H9 (cell line): ENCODE measurements at regions not wholly inside any gene's neighbourhood (a gene's known extent, or its start where the extent isn't known, plus 50 kb on each side); places are given as distances from the start of the nearest gene placed in this dataset.

ENCODE experiments used
- DNase-seq: peaks from one replicate; pipeline ENCODE4 v3.0.0-alpha.2; 2017
- H2AFZ ChIP-seq: one replicate; pipeline ENCODE4 v1.6.1; 2013; ENCODE audit warnings: mild to moderate bottlenecking, low read length, control low read depth, moderate library complexity
- H2AK5ac ChIP-seq: 2 replicates; pipeline ENCODE4 v1.6.1; 2013; ENCODE audit warnings: low read length, control low read depth, mixed read lengths; ENCODE audit not compliant: insufficient read length
- H2BK120ac ChIP-seq: one replicate; pipeline ENCODE4 v1.6.1; 2013; ENCODE audit warnings: low read depth, mild to moderate bottlenecking, low read length, control low read depth, inconsistent platforms; ENCODE audit not compliant: poor library complexity, severe bottlenecking
- H2BK12ac ChIP-seq: 2 replicates; pipeline ENCODE4 v1.6.1; 2013; ENCODE audit warnings: low read length, control low read depth, mixed read lengths, low read depth; ENCODE audit not compliant: insufficient read length
- H2BK15ac ChIP-seq: 2 replicates; pipeline ENCODE4 v1.6.1; 2013; ENCODE audit warnings: low read depth, low read length, control low read depth
- H2BK20ac ChIP-seq: one replicate; pipeline ENCODE4 v1.6.1; 2013; ENCODE audit warnings: low read depth, mild to moderate bottlenecking, low read length, control low read depth, inconsistent platforms; ENCODE audit not compliant: poor library complexity, severe bottlenecking
- H2BK5ac ChIP-seq: 2 replicates; pipeline ENCODE4 v1.6.1; 2013; ENCODE audit warnings: low read length, control low read depth, mixed read lengths; ENCODE audit not compliant: insufficient read length
- H3K14ac ChIP-seq: 2 replicates; pipeline ENCODE4 v1.6.1; 2013; ENCODE audit warnings: low read length, control low read depth; ENCODE audit not compliant: insufficient read depth
- H3K18ac ChIP-seq: 2 replicates; pipeline ENCODE4 v1.6.1; 2013; ENCODE audit warnings: low read depth, mild to moderate bottlenecking, mixed read lengths, low read length, control low read depth; ENCODE audit not compliant: insufficient read length
- H3K23ac ChIP-seq: 2 replicates; pipeline ENCODE4 v1.6.1; 2013; ENCODE audit warnings: low read length, control low read depth, mixed read lengths, low read depth; ENCODE audit not compliant: insufficient read length
- H3K23me2 ChIP-seq: 2 replicates; pipeline ENCODE4 v1.6.1; 2013; ENCODE audit warnings: low read depth, mild to moderate bottlenecking, mixed read lengths, low read length, control low read depth; ENCODE audit not compliant: insufficient read length, poor library complexity, severe bottlenecking
- H3K27ac ChIP-seq: 2 replicates; pipeline ENCODE4 v1.5.1; 2013; ENCODE audit warnings: low read length, control low read depth, mixed read lengths, low read depth; ENCODE audit not compliant: insufficient read length
- H3K27me3 ChIP-seq: 2 replicates; pipeline ENCODE4 v1.6.1; 2013; ENCODE audit warnings: low read length, control low read depth, inconsistent platforms; ENCODE audit not compliant: insufficient read depth
- H3K4ac ChIP-seq: 2 replicates; pipeline ENCODE4 v1.6.1; 2013; ENCODE audit warnings: low read depth, mild to moderate bottlenecking, control low read depth, inconsistent platforms, low read length, moderate library complexity
- H3K4me1 ChIP-seq: 2 replicates; pipeline ENCODE4 v1.6.1; 2013; ENCODE audit warnings: low read length, control low read depth, inconsistent platforms; ENCODE audit not compliant: insufficient read depth
- H3K4me2 ChIP-seq: 2 replicates; pipeline ENCODE4 v1.6.1; 2013; ENCODE audit warnings: low read length, control low read depth, mixed read lengths; ENCODE audit not compliant: insufficient read length, insufficient read depth
- H3K56ac ChIP-seq: 2 replicates; pipeline ENCODE4 v1.6.1; 2013; ENCODE audit warnings: low read depth, mild to moderate bottlenecking, mixed read lengths, low read length, control low read depth; ENCODE audit not compliant: insufficient read length
- H3K79me1 ChIP-seq: 2 replicates; pipeline ENCODE4 v1.6.1; 2013; ENCODE audit warnings: low read depth, mild to moderate bottlenecking, moderate library complexity, low read length, control low read depth, inconsistent platforms; ENCODE audit not compliant: insufficient read depth, poor library complexity, severe bottlenecking
- H3K79me2 ChIP-seq: 2 replicates; pipeline ENCODE4 v1.6.1; 2013; ENCODE audit warnings: low read length, control low read depth, inconsistent platforms; ENCODE audit not compliant: insufficient read depth
- H3K9ac ChIP-seq: 2 replicates; pipeline ENCODE4 v1.6.1; 2013; ENCODE audit warnings: low read length, control low read depth, mixed read lengths; ENCODE audit not compliant: insufficient read length; ENCODE audit errors: extremely low read depth
- H3K9me3 ChIP-seq: one replicate; pipeline ENCODE4 v1.6.1; 2013; ENCODE audit warnings: low read depth, low read length, inconsistent platforms; ENCODE audit not compliant: control insufficient read depth
- H3T11ph ChIP-seq: one replicate; pipeline ENCODE4 v1.6.1; 2013; ENCODE audit warnings: mild to moderate bottlenecking, low read length, control low read depth, inconsistent platforms
- H4K20me1 ChIP-seq: one replicate; pipeline ENCODE4 v1.6.1; 2013; ENCODE audit not compliant: control insufficient read depth, insufficient read length, insufficient read depth
- H4K5ac ChIP-seq: 2 replicates; pipeline ENCODE4 v1.6.1; 2013; ENCODE audit warnings: low read depth, mild to moderate bottlenecking, mixed read lengths, low read length, control low read depth; ENCODE audit not compliant: insufficient read length
- H4K8ac ChIP-seq: replicated peaks from 2 replicates; pipeline ENCODE4 v1.6.1; 2013; ENCODE audit warnings: low read length, control low read depth, mixed read lengths, low read depth; ENCODE audit not compliant: insufficient read length
- H4K91ac ChIP-seq: 2 replicates; pipeline ENCODE4 v1.6.1; 2013; ENCODE audit warnings: low read depth, mild to moderate bottlenecking, moderate library complexity, mixed read lengths, low read length, control low read depth; ENCODE audit not compliant: insufficient read length
- H3K27ac Mint-ChIP-seq, 3 experiments: 2 replicates in 2 of 3; 3 replicates in 1 of 3; pipeline ENCODE4 v1.8.0; 2020 to 2021; ENCODE audit warnings: mixed read lengths in 3 of 3, mild to moderate bottlenecking in 1 of 3, moderate library complexity in 1 of 3
- H3K27me3 Mint-ChIP-seq: 2 replicates; pipeline ENCODE4 v1.8.0; 2021; ENCODE audit warnings: low read depth, mild to moderate bottlenecking, moderate library complexity, mixed read lengths
- H3K36me3 Mint-ChIP-seq, 3 experiments: 2 replicates in 2 of 3; 3 replicates in 1 of 3; pipeline ENCODE4 v1.8.0; 2020 to 2021; ENCODE audit warnings: low read depth in 3 of 3, mixed read lengths in 3 of 3; ENCODE audit not compliant: insufficient read depth in 1 of 3
- H3K4me1 Mint-ChIP-seq, 2 experiments: 2 replicates each; pipeline ENCODE4 v1.8.0; 2020; ENCODE audit warnings: mixed read lengths in 2 of 2
- H3K4me3 Mint-ChIP-seq, 2 experiments: 2 replicates in 1 of 2; 3 replicates in 1 of 2; pipeline ENCODE4 v1.8.0; 2020 to 2021; ENCODE audit warnings: mild to moderate bottlenecking in 2 of 2, mixed read lengths in 2 of 2, moderate library complexity in 1 of 2
- H3K9me3 Mint-ChIP-seq, 2 experiments: 2 replicates in 1 of 2; 3 replicates in 1 of 2; pipeline ENCODE4 v1.8.0; 2020; ENCODE audit warnings: mild to moderate bottlenecking in 2 of 2, mixed read lengths in 2 of 2, moderate library complexity in 1 of 2
- WGBS: extraction: QIAGEN DNeasy Blood & Tissue Kit; methylation state at CpG from one replicate; pipeline ENCODE4 v1.1.7; 2013; ENCODE audit warnings: missing lambda C conversion rate, low lambda C conversion rate, mixed read lengths; ENCODE audit not compliant: insufficient read length; ENCODE audit errors: extremely low coverage; 5-methylcytosine and 5-hydroxymethylcytosine counted together
- TF ChIP-seq, protein P1 (sequence below): fragments of 200-600 bp; sonication (generic); conservative IDR thresholded peaks from 3 replicates; pipeline ENCODE4 v1.8.0; 2021; ENCODE audit warnings: antibody characterized with exemption, mild to moderate bottlenecking

DNA sequence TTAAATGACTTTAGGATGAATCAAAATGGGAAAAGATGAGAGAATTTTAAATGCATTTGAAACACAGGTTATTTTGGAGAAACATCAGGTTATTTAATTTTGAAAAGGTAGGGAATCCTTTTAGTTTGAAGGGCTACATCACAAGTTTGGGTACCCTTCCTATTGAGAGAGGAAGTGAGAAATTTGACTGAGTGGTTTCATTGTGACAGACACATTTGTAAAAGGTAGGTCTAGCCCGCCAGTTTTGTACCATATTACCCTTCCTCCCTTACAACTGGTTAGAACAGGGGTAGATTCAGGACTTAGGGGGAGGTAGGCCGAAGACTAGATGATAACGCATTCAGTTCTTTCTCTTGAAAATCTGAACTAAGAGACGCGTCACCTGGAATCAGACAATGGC lies 464.2 kb downstream of the EBF1 start:
- no peak overlapping the region for H3K56ac ChIP-seq
- no peaks in the 10 kb centered on the region for H3K27me3 Mint-ChIP-seq
- no peaks in the 10 kb centered on the region for H3K79me2 ChIP-seq
- no peak overlapping the region for H3K9ac ChIP-seq
- H4K20me1 ChIP-seq, result no peaks in the 10 kb centered on the region
- no peak overlapping the region for H2BK5ac ChIP-seq
- no peaks in the 10 kb centered on the region for H3K23me2 ChIP-seq
- no peak for DNase-seq
- H3K9me3 Mint-ChIP-seq, result no peaks in the 10 kb centered on the region
- no peaks in the 10 kb centered on the region for H3K79me1 ChIP-seq
- H3K4me3 Mint-ChIP-seq, result no peak overlapping the region
- H2BK12ac ChIP-seq, result no peak overlapping the region
- no peak overlapping the region for H2BK20ac ChIP-seq
- H4K8ac ChIP-seq, result no peak overlapping the region
- H4K91ac ChIP-seq, result no peak overlapping the region
- H3K4me2 ChIP-seq, result no peak overlapping the region
- no peak overlapping the region for H2AK5ac ChIP-seq
- H3K27ac ChIP-seq, result no peak overlapping the region
- H3K23ac ChIP-seq, result no peak overlapping the region
- no peak overlapping the region for H2AFZ ChIP-seq
- H3K18ac ChIP-seq, result no peak overlapping the region
- TF ChIP-seq, protein P1, sequence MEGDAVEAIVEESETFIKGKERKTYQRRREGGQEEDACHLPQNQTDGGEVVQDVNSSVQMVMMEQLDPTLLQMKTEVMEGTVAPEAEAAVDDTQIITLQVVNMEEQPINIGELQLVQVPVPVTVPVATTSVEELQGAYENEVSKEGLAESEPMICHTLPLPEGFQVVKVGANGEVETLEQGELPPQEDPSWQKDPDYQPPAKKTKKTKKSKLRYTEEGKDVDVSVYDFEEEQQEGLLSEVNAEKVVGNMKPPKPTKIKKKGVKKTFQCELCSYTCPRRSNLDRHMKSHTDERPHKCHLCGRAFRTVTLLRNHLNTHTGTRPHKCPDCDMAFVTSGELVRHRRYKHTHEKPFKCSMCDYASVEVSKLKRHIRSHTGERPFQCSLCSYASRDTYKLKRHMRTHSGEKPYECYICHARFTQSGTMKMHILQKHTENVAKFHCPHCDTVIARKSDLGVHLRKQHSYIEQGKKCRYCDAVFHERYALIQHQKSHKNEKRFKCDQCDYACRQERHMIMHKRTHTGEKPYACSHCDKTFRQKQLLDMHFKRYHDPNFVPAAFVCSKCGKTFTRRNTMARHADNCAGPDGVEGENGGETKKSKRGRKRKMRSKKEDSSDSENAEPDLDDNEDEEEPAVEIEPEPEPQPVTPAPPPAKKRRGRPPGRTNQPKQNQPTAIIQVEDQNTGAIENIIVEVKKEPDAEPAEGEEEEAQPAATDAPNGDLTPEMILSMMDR, result no peak
- H3K9me3 ChIP-seq, result no peaks in the 10 kb centered on the region
- no peaks in the 10 kb centered on the region for H3K4me1 ChIP-seq
- no peak overlapping the region for H4K5ac ChIP-seq
- H3K4me1 Mint-ChIP-seq, result peaks cover 10 to 16% of the 10 kb centered on the region in 2 experiments
- no peak overlapping the region for H3K4ac ChIP-seq
- no peaks in the 10 kb centered on the region for H3K27me3 ChIP-seq
- WGBS, result no CpG with 5 or more reads among the region's 5 CpGs
- H3K14ac ChIP-seq, result no peak overlapping the region
- no peaks in the 10 kb centered on the region for H3K36me3 Mint-ChIP-seq
- no peak overlapping the region for H2BK15ac ChIP-seq
- no peak overlapping the region for H3T11ph ChIP-seq
- H2BK120ac ChIP-seq, result no peak overlapping the region
- peak overlapping the region in 1 of 3 experiments; percentile 63; a peak in 1 of 7 replicates for H3K27ac Mint-ChIP-seq
